Smooth muscle cell (in vitro differentiated cells): ENCODE measurements at regions not wholly inside any gene's neighbourhood (a gene's known extent, or its start where the extent isn't known, plus 50 kb on each side); places are given as distances from the start of the nearest gene placed in this dataset.

ENCODE experiments used
- DNase-seq: peaks from one replicate; lab custom pipeline; 2025; ENCODE audit not compliant: unreplicated experiment; lab: John Stamatoyannopoulos, UW
- H2AFZ ChIP-seq: fragments of 200-600 bp; sonication (generic); 2 replicates; pipeline ENCODE4 v1.6.0; 2016; ENCODE audit warnings: antibody characterized with exemption, low read depth, mild to moderate bottlenecking
- H3F3A ChIP-seq: fragments of 200-600 bp; sonication (generic); 2 replicates; pipeline ENCODE4 v1.6.0; 2017; ENCODE audit warnings: antibody characterized with exemption, low read depth
- H3K27ac ChIP-seq: fragments of 200-600 bp; sonication (generic); 2 replicates; pipeline ENCODE4 v1.5.1; 2016; ENCODE audit warnings: low read depth, mild to moderate bottlenecking
- H3K27me3 ChIP-seq: fragments of 200-600 bp; sonication (generic); 2 replicates; pipeline ENCODE4 v1.6.1; 2016; ENCODE audit warnings: low read depth, mild to moderate bottlenecking
- H3K36me3 ChIP-seq: fragments of 200-600 bp; sonication (generic); 2 replicates; pipeline ENCODE4 v1.5.1; 2016; ENCODE audit warnings: low read depth
- H3K4me1 ChIP-seq: fragments of 200-600 bp; sonication (generic); 2 replicates; pipeline ENCODE4 v1.5.1; 2016; ENCODE audit warnings: low read depth
- H3K4me2 ChIP-seq: fragments of 200-600 bp; sonication (generic); 2 replicates; pipeline ENCODE4 v1.6.0; 2016; ENCODE audit warnings: mild to moderate bottlenecking
- H3K4me3 ChIP-seq: fragments of 200-600 bp; sonication (generic); 2 replicates; pipeline ENCODE4 v1.5.1; 2016; ENCODE audit warnings: mild to moderate bottlenecking
- H3K79me2 ChIP-seq: fragments of 200-600 bp; sonication (generic); 2 replicates; pipeline ENCODE4 v1.6.0; 2016; ENCODE audit warnings: low read depth, mild to moderate bottlenecking
- H3K9ac ChIP-seq: fragments of 200-600 bp; sonication (generic); 2 replicates; pipeline ENCODE4 v1.6.0; 2016; ENCODE audit warnings: low read depth
- H3K9me3 ChIP-seq: fragments of 200-600 bp; sonication (generic); replicated peaks from 2 replicates; pipeline ENCODE4 v1.5.1; 2016; ENCODE audit warnings: low read depth
- H4K20me1 ChIP-seq: fragments of 200-600 bp; sonication (generic); 2 replicates; pipeline ENCODE4 v1.6.0; 2016; ENCODE audit warnings: low read depth
- CTCF ChIP-seq: fragments of 200-600 bp; sonication (generic); IDR thresholded peaks from 2 replicates; pipeline ENCODE4 v1.5.1; 2017; ENCODE audit warnings: borderline replicate concordance, mild to moderate bottlenecking, antibody characterized with exemption; ENCODE audit not compliant: insufficient read depth, poor library complexity, severe bottlenecking
- WGBS: methylation state at CpG from one replicate; pipeline ENCODE4 v1.1.7; 2016; ENCODE audit warnings: low lambda C conversion rate; 5-methylcytosine and 5-hydroxymethylcytosine counted together

- WGBS: 95% methylated on average over 2 of the region's 2 CpGs
- Histone ChIP-seq H4K20me1 (no peaks in the 10 kb centered on the region), H3K79me2 (no peaks in the 10 kb centered on the region), H2AFZ (peak overlapping the region; percentile 93), H3F3A (peaks cover 10% of the 10 kb centered on the region), H3K36me3 (no peaks in the 10 kb centered on the region), H3K4me3 (no peak overlapping the region), H3K9ac (no peak overlapping the region), H3K27me3 (no peaks in the 10 kb centered on the region), H3K4me2 (no peak overlapping the region), H3K4me1 (peaks cover 8% of the 10 kb centered on the region), H3K9me3 (no peaks in the 10 kb centered on the region), H3K27ac (peak overlapping the region; percentile 67)
- TF ChIP-seq CTCF: no peak
- no peak for DNase-seq
These were observed 115.1 kb upstream of the TCF21 start for GRCh38 chr6:133773776-133774175.

GRCh38 chr6:133774356-133774755 is 114.6 kb upstream of the TCF21 start:
- Histone ChIP-seq H3K27ac (peak overlapping the region; percentile 67), H3K79me2 (no peaks in the 10 kb centered on the region), H3K27me3 (no peaks in the 10 kb centered on the region), H2AFZ (peak overlapping the region; percentile 93), H3F3A (peaks cover 8% of the 10 kb centered on the region), H3K4me2 (no peak overlapping the region), H3K4me1 (peaks cover 2% of the 10 kb centered on the region), H3K4me3 (no peak overlapping the region), H4K20me1 (no peaks in the 10 kb centered on the region), H3K36me3 (no peaks in the 10 kb centered on the region), H3K9ac (no peak overlapping the region), H3K9me3 (no peaks in the 10 kb centered on the region)
- no peak for DNase-seq
- no peak for TF ChIP-seq CTCF
- 75% methylated on average over 2 of the region's 2 CpGs for WGBS

- Histone ChIP-seq H3K4me3 (no peak overlapping the region), H3K27ac (no peak overlapping the region), H2AFZ (no peak overlapping the region), H4K20me1 (no peaks in the 10 kb centered on the region), H3K4me2 (peak overlapping the region; percentile 17), H3K9me3 (no peaks in the 10 kb centered on the region), H3K27me3 (no peaks in the 10 kb centered on the region), H3K4me1 (no peaks in the 10 kb centered on the region), H3K36me3 (no peaks in the 10 kb centered on the region), H3F3A (peaks cover 7% of the 10 kb centered on the region), H3K9ac (no peak overlapping the region), H3K79me2 (no peaks in the 10 kb centered on the region)
- WGBS: 58% methylated on average over 2 of the region's 2 CpGs
- no peak for DNase-seq
- no peak for TF ChIP-seq CTCF
These were observed 110.3 kb upstream of the TCF21 start for GRCh38 chr6:133778414-133779130.

GRCh38 chr6:133779916-133780695 is 108.8 kb upstream of the TCF21 start:
- H3K4me1 ChIP-seq: no peaks in the 10 kb centered on the region
- no peaks in the 10 kb centered on the region for H3K27me3 ChIP-seq
- no peak for DNase-seq
- H3K4me2 ChIP-seq: no peak overlapping the region
- H3K36me3 ChIP-seq: no peaks in the 10 kb centered on the region
- no peaks in the 10 kb centered on the region for H4K20me1 ChIP-seq
- no peaks in the 10 kb centered on the region for H3K9me3 ChIP-seq
- no peak overlapping the region for H3K27ac ChIP-seq
- no peaks in the 10 kb centered on the region for H3F3A ChIP-seq
- no peaks in the 10 kb centered on the region for H3K79me2 ChIP-seq
- no peak overlapping the region for H3K4me3 ChIP-seq
- H3K9ac ChIP-seq: no peak overlapping the region
- H2AFZ ChIP-seq: no peak overlapping the region
- 86% methylated on average over 2 of the region's 2 CpGs for WGBS
- no peak for TF ChIP-seq CTCF
